ENCODE measurements at regions not wholly inside any gene's neighbourhood (a gene's known extent, or its start where the extent isn't known, plus 50 kb on each side); places are given as distances from the start of the nearest gene placed in this dataset.
"Not testable (repeated sequence)": the region's sequence is repeated elsewhere in the genome, so short reads cannot be mapped to it uniquely, and the experiment has no call there.

GRCh38 chr4:155592179-155592937 lies 74.3 kb upstream of the GUCY1A1 start:
- DNase-seq (ENCODE audit: low read depth in 2 of 2): no peak

DNA sequence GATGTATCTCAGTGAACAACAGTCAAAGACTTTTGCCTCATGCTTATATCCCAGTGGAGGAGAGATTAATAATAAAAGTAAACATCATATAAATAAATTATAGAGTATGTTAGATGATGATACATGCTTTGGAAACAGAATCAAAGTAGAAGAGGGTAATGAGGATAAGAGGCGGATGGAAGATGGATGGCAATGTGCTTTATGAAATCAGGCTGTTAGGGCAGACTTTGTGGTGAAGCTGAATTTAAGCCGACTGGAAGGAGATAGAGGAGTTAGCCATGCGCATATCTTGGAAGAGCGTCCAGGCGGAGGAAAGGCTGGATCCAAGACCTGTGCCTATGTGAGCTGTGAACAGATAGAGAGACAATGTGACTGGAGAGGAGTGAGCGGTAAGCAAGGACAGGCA lies 74.9 kb upstream of the GUCY1A1 start:
- DNase-seq (ENCODE audit: low read depth in 2 of 2): no peak

GRCh38 chr4:155590796-155591585 lies 75.7 kb upstream of the GUCY1A1 start:
- DNase-seq (ENCODE audit: low read depth in 2 of 2): no peak

DNA sequence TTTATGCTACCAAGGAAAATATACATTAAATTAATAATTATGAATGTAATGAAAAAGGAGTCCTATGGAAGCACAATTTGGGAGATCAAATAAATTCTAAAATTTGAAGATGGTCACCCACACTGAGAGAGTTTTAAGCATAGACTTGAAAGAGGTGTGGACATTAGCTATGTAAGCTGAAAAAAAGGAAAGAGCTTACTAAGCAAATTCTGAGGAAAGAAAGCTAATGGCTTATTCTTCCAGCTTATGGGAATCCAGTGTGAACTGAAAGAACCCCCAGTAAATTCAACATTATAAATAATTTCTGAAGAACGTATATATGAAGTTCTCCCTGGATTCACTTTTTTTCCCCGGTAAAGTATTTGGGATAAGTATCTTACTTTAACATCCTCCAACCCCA lies 78.2 kb upstream of the GUCY1A1 start:
- DNase-seq (ENCODE audit: low read depth in 2 of 2): no peak

DNA sequence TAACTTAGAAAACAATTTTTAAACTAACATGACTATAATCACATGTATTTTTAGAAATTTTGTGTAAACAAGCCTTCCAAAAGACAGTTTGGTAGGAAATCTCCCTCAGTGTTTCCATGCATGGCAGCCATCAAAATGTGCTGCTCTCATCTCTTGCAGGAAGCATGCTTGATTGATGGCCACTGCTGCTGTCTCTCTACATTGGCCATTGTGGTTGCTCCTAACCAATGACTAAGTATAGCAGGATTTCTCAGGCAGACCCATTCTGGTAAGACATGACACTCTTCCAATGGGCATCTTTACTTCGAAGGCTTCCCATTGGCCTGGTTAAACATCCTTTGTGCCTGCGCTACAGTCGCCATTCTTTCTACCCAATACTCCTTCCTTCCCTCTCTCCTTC lies 78.9 kb upstream of the GUCY1A1 start:
- no peak for DNase-seq (ENCODE audit: low read depth in 2 of 2)

GRCh38 chr4:155582971-155583437 lies 83.6 kb upstream of the GUCY1A1 start:
- no peak for DNase-seq (ENCODE audit: low read depth in 2 of 2)

- DNase-seq (ENCODE audit: low read depth in 2 of 2): no peak
Measured at GRCh38 chr4:155582041-155582440, 84.6 kb upstream of the GUCY1A1 start.

- no peak for DNase-seq (ENCODE audit: low read depth in 2 of 2)
Measured at GRCh38 chr4:155578726-155579370, 87.8 kb upstream of the GUCY1A1 start.

- DNase-seq (ENCODE audit: low read depth in 2 of 2): no peak
Measured at GRCh38 chr4:155578219-155578618, 88.4 kb upstream of the GUCY1A1 start.

- DNase-seq (ENCODE audit: low read depth in 2 of 2): not testable (repeated sequence)
Measured at GRCh38 chr4:155574329-155574728, 92.3 kb upstream of the GUCY1A1 start.

- DNase-seq (ENCODE audit: low read depth in 2 of 2): no peak
Measured at GRCh38 chr4:155573126-155573525, 93.5 kb upstream of the GUCY1A1 start.

DNA sequence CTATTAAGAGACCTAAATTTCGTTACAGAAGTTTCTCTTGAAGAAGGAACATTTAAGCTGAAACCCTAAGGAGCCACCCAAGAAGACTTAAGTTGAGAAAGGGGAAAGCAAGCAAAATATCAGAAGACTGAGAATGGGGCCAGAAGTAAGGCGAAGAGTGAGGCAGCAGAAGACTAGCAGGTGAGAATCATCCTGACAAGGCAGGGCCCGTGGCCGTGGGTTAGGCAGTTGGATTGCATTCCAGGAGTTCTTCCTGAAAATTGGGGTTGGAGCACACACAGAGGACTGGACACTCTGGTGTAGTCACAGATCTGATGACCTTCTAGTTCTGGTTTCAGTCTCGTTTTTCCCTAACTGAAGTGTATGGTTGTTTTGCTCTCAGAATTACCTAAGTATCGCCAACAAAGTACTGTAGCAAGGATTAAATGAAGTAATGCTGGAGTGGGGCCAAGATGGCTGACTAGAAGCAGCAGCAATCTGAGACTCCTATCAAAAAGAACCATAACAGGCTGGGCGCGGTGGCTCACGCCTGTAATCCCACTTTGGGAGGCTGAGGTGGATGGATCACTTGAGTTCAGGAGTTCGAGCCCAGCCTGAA lies 94.4 kb upstream of the GUCY1A1 start:
- no peak for DNase-seq (ENCODE audit: low read depth in 2 of 2)

DNA sequence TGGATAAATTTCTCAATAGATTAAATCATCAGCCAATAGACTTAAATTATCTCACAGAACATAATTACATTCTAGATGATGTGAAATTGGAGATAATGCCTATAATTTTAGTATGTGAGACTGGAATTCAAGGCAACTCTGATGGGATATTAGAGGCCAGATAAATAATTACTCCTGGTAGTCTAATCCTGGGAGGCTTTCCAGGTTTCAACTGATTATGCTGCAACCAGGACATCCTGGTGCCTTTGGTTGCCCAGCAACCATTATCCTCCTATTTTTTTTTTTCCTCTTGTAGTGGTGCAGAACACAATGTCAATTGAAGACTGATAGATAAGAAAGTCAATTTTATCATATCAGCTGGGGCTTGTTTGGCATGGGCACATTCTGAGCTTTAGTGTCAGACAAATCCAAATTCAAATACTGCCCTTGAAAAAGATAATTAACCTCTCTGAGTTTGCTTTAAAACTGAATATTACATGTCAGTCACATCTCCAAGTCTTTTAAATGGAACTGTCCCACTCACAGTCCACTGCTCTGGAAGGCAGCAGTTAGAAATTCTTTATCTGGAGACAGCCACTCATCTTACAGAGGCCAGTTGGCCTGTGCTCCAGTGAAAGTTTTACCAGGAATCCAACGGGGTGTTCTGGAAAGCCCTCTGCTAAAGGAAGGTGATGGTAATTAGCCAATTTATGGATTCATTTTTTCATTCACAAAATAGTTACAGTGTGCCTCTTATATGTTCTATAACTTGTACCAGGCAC lies 95.3 kb upstream of the GUCY1A1 start:
- DNase-seq (ENCODE audit: low read depth in 2 of 2): no peak

DNA sequence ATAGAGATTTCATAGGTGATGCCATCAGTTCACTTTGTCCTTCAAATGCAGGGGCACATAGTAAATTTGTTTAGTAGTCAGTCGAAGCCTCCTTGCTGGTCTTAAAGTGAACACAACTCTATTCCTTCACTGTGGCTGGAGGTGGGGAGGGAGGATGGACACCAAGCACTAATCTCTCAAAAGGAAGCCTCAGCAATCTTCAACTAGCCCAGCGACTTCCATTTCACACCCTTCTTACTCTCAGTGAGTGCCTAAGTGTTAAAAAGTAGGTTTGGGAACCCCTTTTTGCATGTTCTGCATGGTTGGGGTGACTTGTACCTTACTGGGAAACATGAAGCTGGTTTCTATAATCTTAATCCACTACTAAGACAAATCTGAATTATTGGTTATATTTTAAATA lies 96.0 kb upstream of the GUCY1A1 start:
- no peak for DNase-seq (ENCODE audit: low read depth in 2 of 2)

DNA sequence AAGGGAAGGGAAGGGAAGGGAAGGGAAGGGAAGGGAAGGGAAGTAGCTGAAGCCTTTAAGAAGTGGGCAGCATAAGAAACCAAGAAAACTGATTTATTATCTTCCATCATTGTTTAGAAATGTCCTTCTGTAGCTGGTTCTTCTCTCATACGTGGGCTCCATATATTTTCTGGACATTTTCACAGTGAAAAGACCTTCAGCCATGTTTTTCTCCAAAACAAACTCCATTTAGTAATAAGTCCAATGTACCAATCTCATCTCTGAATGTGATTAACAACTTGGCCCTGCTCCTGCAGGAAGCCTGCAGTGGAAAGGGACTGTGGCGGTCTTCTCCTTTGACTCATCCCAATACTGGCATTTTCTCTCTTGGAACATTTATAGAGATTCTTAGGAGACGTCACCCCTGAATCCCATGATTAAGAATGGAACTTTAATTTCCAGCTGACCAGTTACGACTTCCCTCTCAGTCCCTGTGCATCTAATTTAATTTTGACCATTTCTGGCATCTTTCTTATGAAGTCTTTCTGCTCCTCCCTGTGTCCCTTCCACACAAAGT lies 96.6 kb upstream of the GUCY1A1 start:
- DNase-seq (ENCODE audit: low read depth in 2 of 2): no peak

- DNase-seq (ENCODE audit: low read depth in 2 of 2): no peak
Measured at GRCh38 chr4:155569471-155569870, 97.2 kb upstream of the GUCY1A1 start.

- DNase-seq (ENCODE audit: low read depth in 2 of 2): no peak
Measured at GRCh38 chr4:155568641-155569220, 97.9 kb upstream of the GUCY1A1 start.

DNA sequence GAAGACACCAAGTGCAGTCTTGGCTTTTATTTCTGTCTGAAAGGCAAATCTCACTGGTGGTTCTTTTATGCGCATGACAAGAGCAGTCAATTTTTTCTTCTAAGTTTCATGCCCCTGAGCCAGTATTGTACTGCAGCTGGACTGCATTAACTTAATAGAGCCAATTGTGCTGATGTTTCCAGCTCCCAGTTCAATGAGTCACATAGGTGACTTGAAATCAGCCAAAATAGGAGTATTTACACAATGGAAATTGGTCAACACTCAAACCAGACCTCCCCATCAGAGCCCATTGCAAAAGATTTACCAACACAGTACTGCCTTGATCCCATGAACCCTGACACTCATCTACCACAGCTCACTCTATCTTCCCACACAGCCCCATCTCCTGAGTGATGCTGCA lies 100.3 kb upstream of the GUCY1A1 start:
- no peak for DNase-seq (ENCODE audit: low read depth in 2 of 2)

- DNase-seq (ENCODE audit: low read depth in 2 of 2): no peak
Measured at GRCh38 chr4:155565776-155566175, 100.9 kb upstream of the GUCY1A1 start.

GRCh38 chr4:155565330-155565729 lies 101.3 kb upstream of the GUCY1A1 start:
- DNase-seq (ENCODE audit: low read depth in 2 of 2): no peak

DNA sequence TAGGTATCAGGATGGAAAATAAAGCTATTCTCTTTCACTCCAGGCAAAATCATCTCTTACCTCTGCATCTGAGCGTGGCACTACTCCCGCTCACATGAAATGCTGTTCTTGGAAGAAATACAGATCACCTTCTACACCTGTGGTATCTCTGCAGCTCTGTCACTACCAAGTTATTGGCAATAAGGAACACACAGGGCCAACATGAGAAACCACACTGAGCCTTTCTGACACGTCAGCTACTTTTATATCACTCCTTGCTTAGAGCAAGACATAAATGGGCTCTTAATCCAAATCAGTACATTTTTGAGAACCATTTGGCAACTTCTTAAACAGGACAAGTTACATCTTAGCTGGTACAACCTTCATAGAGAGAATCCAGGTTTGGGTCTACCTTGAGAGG lies 101.8 kb upstream of the GUCY1A1 start:
- no peak for DNase-seq (ENCODE audit: low read depth in 2 of 2)
